CD4-positive, alpha-beta T cell treated with Interleukin-6 for 4 hours (primary cell): ENCODE measurements at regions not wholly inside any gene's neighbourhood (a gene's known extent, or its start where the extent isn't known, plus 50 kb on each side); places are given as distances from the start of the nearest gene placed in this dataset.

ENCODE experiments used
- DNase-seq: peaks from one replicate; pipeline ENCODE4 v3.0.0-alpha.2; 2020; ENCODE audit warnings: mixed read lengths

GRCh38 chr11:128187835-128188234 is 399.5 kb downstream of the ETS1 start:
- no peak for DNase-seq

- no peak for DNase-seq
These were observed 400.0 kb downstream of the ETS1 start for GRCh38 chr11:128187377-128187776.

- no peak for DNase-seq
These were observed 402.4 kb downstream of the ETS1 start for GRCh38 chr11:128184981-128185380.

- no peak for DNase-seq
These were observed 404.5 kb downstream of the ETS1 start for GRCh38 chr11:128182844-128183243.

GRCh38 chr11:128181984-128182383 is 405.4 kb downstream of the ETS1 start:
- no peak for DNase-seq

GRCh38 chr11:128181088-128181480 is 406.3 kb downstream of the ETS1 start:
- DNase-seq, result no peak

GRCh38 chr11:128180441-128181087 is 406.8 kb downstream of the ETS1 start:
- no peak for DNase-seq

- no peak for DNase-seq
These were observed 407.8 kb downstream of the ETS1 start for GRCh38 chr11:128179512-128179911.

- DNase-seq, result no peak
These were observed 408.3 kb downstream of the ETS1 start for GRCh38 chr11:128179039-128179438.

GRCh38 chr11:128174465-128175291 is 412.7 kb downstream of the ETS1 start:
- DNase-seq, result no peak

GRCh38 chr11:128172046-128172878 is 415.1 kb downstream of the ETS1 start:
- DNase-seq, result peak; percentile 90

- no peak for DNase-seq
These were observed 415.9 kb downstream of the ETS1 start for GRCh38 chr11:128171506-128171905.

- DNase-seq, result no peak
These were observed 421.8 kb downstream of the ETS1 start for GRCh38 chr11:128165572-128165971.

GRCh38 chr11:128164080-128164741 is 423.1 kb downstream of the ETS1 start:
- no peak for DNase-seq

GRCh38 chr11:128161994-128162393 is 425.4 kb downstream of the ETS1 start:
- no peak for DNase-seq

- no peak for DNase-seq
These were observed 425.9 kb downstream of the ETS1 start for GRCh38 chr11:128161436-128161835.

GRCh38 chr11:128158860-128159259 is 428.5 kb downstream of the ETS1 start:
- DNase-seq, result no peak

- peak; percentile 75 for DNase-seq
These were observed 429.7 kb downstream of the ETS1 start for GRCh38 chr11:128157423-128158298.

- no peak for DNase-seq
These were observed 430.9 kb downstream of the ETS1 start for GRCh38 chr11:128156486-128156885.

- no peak for DNase-seq
These were observed 431.8 kb downstream of the ETS1 start for GRCh38 chr11:128155590-128155989.

GRCh38 chr11:128153697-128154048 is 433.7 kb downstream of the ETS1 start:
- no peak for DNase-seq
